C4-2B (cell line): ENCODE measurements at regions not wholly inside any gene's neighbourhood (a gene's known extent, or its start where the extent isn't known, plus 50 kb on each side); places are given as distances from the start of the nearest gene placed in this dataset.

Experiments
- ZFX ChIP-seq: fragments of 450-650 bp; IDR thresholded peaks from 2 replicates; pipeline ENCODE4 v1.6.1; 2017
- TF ChIP-seq, protein P1 (sequence below): fragments of 450-650 bp; conservative IDR thresholded peaks from 2 replicates; pipeline ENCODE4 v1.5.1; 2017; ENCODE audit warnings: mild to moderate bottlenecking

DNA sequence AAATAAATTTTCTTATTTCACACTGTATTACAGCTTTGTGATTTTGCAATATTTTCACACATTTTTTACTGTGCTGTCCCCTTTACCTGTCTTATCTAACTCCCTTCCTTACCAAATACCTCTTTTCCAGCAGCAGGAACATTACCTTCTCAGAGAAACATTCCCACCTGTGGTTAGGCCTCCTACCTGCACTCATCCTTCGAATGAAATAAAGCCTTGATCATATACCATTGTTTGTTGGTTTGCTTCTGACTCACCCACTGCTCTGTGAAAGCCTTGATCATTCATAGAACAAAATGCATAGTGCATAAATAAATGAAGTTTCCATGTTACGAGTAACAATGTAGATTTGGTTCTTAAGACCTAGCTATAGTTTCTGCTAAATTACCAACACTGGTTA, 256.3 kb downstream of the ARL4A start:
- TF ChIP-seq, protein P1, sequence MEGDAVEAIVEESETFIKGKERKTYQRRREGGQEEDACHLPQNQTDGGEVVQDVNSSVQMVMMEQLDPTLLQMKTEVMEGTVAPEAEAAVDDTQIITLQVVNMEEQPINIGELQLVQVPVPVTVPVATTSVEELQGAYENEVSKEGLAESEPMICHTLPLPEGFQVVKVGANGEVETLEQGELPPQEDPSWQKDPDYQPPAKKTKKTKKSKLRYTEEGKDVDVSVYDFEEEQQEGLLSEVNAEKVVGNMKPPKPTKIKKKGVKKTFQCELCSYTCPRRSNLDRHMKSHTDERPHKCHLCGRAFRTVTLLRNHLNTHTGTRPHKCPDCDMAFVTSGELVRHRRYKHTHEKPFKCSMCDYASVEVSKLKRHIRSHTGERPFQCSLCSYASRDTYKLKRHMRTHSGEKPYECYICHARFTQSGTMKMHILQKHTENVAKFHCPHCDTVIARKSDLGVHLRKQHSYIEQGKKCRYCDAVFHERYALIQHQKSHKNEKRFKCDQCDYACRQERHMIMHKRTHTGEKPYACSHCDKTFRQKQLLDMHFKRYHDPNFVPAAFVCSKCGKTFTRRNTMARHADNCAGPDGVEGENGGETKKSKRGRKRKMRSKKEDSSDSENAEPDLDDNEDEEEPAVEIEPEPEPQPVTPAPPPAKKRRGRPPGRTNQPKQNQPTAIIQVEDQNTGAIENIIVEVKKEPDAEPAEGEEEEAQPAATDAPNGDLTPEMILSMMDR = no peak
- TF ChIP-seq ZFX = no peak
